K562 (cell line): ENCODE measurements at regions not wholly inside any gene's neighbourhood (a gene's known extent, or its start where the extent isn't known, plus 50 kb on each side); places are given as distances from the start of the nearest gene placed in this dataset.

Experiments
- ATAC-seq: fragments of 200-7000 bp; cut with Tn5 transposase; 3 replicates; pipeline ENCODE4 v1.9.1; 2020; ENCODE audit warnings: moderate library complexity
- BruUV-seq: library from RNA; stranded (reverse); fragments of 400-500 nt; replicated peaks from 2 replicates; lab custom pipeline; 2021; lab: Mats Ljungman, UMichigan
- CTCF ChIA-PET: fragments of 300-600 bp; formaldehyde crosslinking; extraction: SDS; loops from one replicate; lab custom pipeline; 2021; ENCODE audit warnings: low intra/inter-chr PET ratio; lab: Yijun Ruan, JAX
- POLR2A ChIA-PET: fragments of 300-600, 350-650 bp; sonication (Branson Sonifier 250); formaldehyde crosslinking; extraction: SDS; loops from one replicate; lab custom pipeline; 2021; ENCODE audit warnings: antibody characterized with exemption, inconsistent platforms; lab: Yijun Ruan, JAX
- DNase-seq, 4 experiments: peaks; one replicate each; pipeline versions ENCODE4 v3.0.0 to v3.0.0-alpha.2; 2011 to 2018; ENCODE audit warnings: low spot score in 3 of 4, mixed read lengths in 3 of 4; ENCODE audit errors: extremely low read depth in 1 of 4
- FAIRE-seq: peaks from 2 replicates; lab custom pipeline; 2011; peaks lifted over from hg19 to GRCh38; lab: Jason Lieb, UNC
- H2AFZ ChIP-seq: 2 replicates; pipeline ENCODE4 v1.6.0; 2011; ENCODE audit warnings: low read depth, low read length, control low read depth, inconsistent platforms
- H3K27ac ChIP-seq: fragments of 200-600 bp; 3 replicates; pipeline ENCODE4 v1.8.0; 2011; ENCODE audit warnings: low read depth, mild to moderate bottlenecking, control low read depth, inconsistent platforms, low read length, moderate library complexity, mixed read lengths; ENCODE audit errors: extremely low read depth
- H3K27me3 ChIP-seq, 2 experiments: fragments of 300-600 bp in 1 of 2; 2 replicates in 1 of 2; 3 replicates in 1 of 2; pipeline versions ENCODE4 v1.6.0 to v1.8.0; 2011; ENCODE audit warnings: inconsistent platforms in 2 of 2, low read length in 2 of 2, mild to moderate bottlenecking in 1 of 2, mixed read lengths in 1 of 2, moderate library complexity in 1 of 2; ENCODE audit not compliant: control insufficient read depth in 2 of 2, insufficient read depth in 2 of 2
- H3K36me3 ChIP-seq: fragments of 300-600 bp; 3 replicates; pipeline ENCODE4 v1.8.0; 2011; ENCODE audit warnings: mild to moderate bottlenecking, low read length, inconsistent platforms; ENCODE audit not compliant: control insufficient read depth, insufficient read depth
- H3K4me1 ChIP-seq, 2 experiments: fragments of 200-600 bp in 1 of 2; replicated peaks in 1 of 2; 2 replicates in 1 of 2; 3 replicates in 1 of 2; pipeline versions ENCODE4 v1.5.1 to v1.8.0; 2011; ENCODE audit warnings: inconsistent platforms in 2 of 2, low read length in 2 of 2, mild to moderate bottlenecking in 1 of 2, mixed read lengths in 1 of 2, moderate library complexity in 1 of 2; ENCODE audit not compliant: control insufficient read depth in 2 of 2, insufficient read depth in 2 of 2
- H3K4me2 ChIP-seq: 2 replicates; pipeline ENCODE4 v1.6.1; 2011; ENCODE audit warnings: low read length, control low read depth, inconsistent platforms, mixed read lengths; ENCODE audit not compliant: insufficient read depth
- H3K4me3 ChIP-seq: fragments of 200-600 bp; sonication (generic), shearing (Covaris generic); 2 replicates; pipeline ENCODE4 v1.5.1; 2016; ENCODE audit warnings: control low read depth, inconsistent platforms
- H3K79me2 ChIP-seq: fragments of 200-600 bp; 3 replicates; pipeline ENCODE4 v1.8.0; 2011; ENCODE audit warnings: low read length, inconsistent platforms; ENCODE audit not compliant: control insufficient read depth, insufficient read depth
- H3K9ac ChIP-seq, 2 experiments: 2 replicates each; pipeline versions ENCODE4 v1.6.0 to v1.6.1; 2011; ENCODE audit warnings: low read depth in 2 of 2, low read length in 2 of 2, control low read depth in 1 of 2, inconsistent platforms in 1 of 2, mild to moderate bottlenecking in 1 of 2, mixed read lengths in 1 of 2; ENCODE audit not compliant: insufficient read depth in 1 of 2
- H3K9me1 ChIP-seq: one replicate; pipeline ENCODE4 v1.6.0; 2011; ENCODE audit warnings: inconsistent platforms, mild to moderate bottlenecking, low read length, moderate library complexity; ENCODE audit not compliant: control insufficient read depth, insufficient read depth
- H3K9me3 ChIP-seq: replicated peaks from 2 replicates; pipeline ENCODE4 v1.5.1; 2011; ENCODE audit warnings: low read depth, low read length, inconsistent platforms; ENCODE audit not compliant: control insufficient read depth, insufficient read depth
- H4K20me1 ChIP-seq: replicated peaks from 2 replicates; pipeline ENCODE4 v1.6.1; 2011; ENCODE audit warnings: low read length, inconsistent platforms, mixed read lengths; ENCODE audit not compliant: control insufficient read depth, insufficient read depth
- GTF2E2 ChIP-seq: fragments of 200-800 bp; sonication (Bioruptor generic); IDR thresholded peaks from 2 replicates; pipeline ENCODE4 v1.6.1; 2016; ENCODE audit warnings: missing genetic modification characterization, missing compliant biosample characterization
- NR2C2 ChIP-seq, 2 experiments: fragments of 200-800 bp in 1 of 2; sonication (Bioruptor generic) in 1 of 2; sonication (generic) in 1 of 2; formaldehyde crosslinking in 1 of 2; IDR thresholded peaks; 2 replicates each; pipeline versions ENCODE4 v1.6.1 to v1.8.0; 2016 to 2022; ENCODE audit warnings: mild to moderate bottlenecking in 1 of 2, missing compliant biosample characterization in 1 of 2, missing genetic modification characterization in 1 of 2, missing genetic modification reagents in 1 of 2
- OTX1 ChIP-seq: fragments of 450-650 bp; formaldehyde crosslinking; IDR thresholded peaks from 2 replicates; pipeline ENCODE4 v1.4.0; 2022; ENCODE audit warnings: mild to moderate bottlenecking
- ZFP36 ChIP-seq: fragments of 150-350 bp; IDR thresholded peaks from 2 replicates; pipeline ENCODE4 v1.6.1; 2018; ENCODE audit warnings: low read length, low read depth; ENCODE audit not compliant: partially characterized antibody
- ZNF146 ChIP-seq: IDR thresholded peaks from one replicate; pipeline ENCODE4 v1.6.1; 2018; ENCODE audit warnings: missing compliant biosample characterization; ENCODE audit not compliant: unreplicated experiment
- ZNF184 ChIP-seq: sonication (generic); formaldehyde crosslinking; IDR thresholded peaks from 2 replicates; pipeline ENCODE4 v1.5.0; 2020; ENCODE audit warnings: missing genetic modification reagents
- ZNF282 ChIP-seq: sonication (generic); formaldehyde crosslinking; IDR thresholded peaks from 2 replicates; pipeline ENCODE4 v1.8.1; 2023; ENCODE audit warnings: missing genetic modification reagents
- WGBS: fragments of 100-300 bp; shearing (Covaris generic); methylation state at CpG from one replicate; pipeline ENCODE4 v1.1.6; 2016; ENCODE audit warnings: low coverage, mixed read lengths; ENCODE audit not compliant: insufficient coverage; ENCODE audit errors: missing lambda C conversion rate; 5-methylcytosine and 5-hydroxymethylcytosine counted together
- in situ Hi-C: fragments of 300-500 bp; cut with MboI; formaldehyde crosslinking; loops from 4 replicates; pipeline ENCODE4 v1.15.0; 2018; ENCODE audit warnings: inconsistent platforms, mixed read lengths
- intact Hi-C: fragments of 100-400 bp; cut with micrococcal nuclease; formaldehyde crosslinking; loops from 2 replicates; pipeline ENCODE4 v1.14.2; 2022
- TF ChIP-seq, protein P1 (sequence below), 2 experiments: fragments of 200-800 bp in 1 of 2; sonication (Bioruptor generic) in 1 of 2; sonication (generic) in 1 of 2; formaldehyde crosslinking in 1 of 2; IDR thresholded peaks in 1 of 2; conservative IDR thresholded peaks in 1 of 2; 2 replicates each; pipeline versions ENCODE4 v1.5.0 to v1.6.1; 2016 to 2020; ENCODE audit warnings: missing compliant biosample characterization in 1 of 2, missing genetic modification characterization in 1 of 2, missing genetic modification reagents in 1 of 2
- TF ChIP-seq, protein P2 (sequence below), 2 experiments: fragments of 450-650 bp; IDR thresholded peaks; 2 replicates each; pipeline ENCODE4 v1.6.1; 2016

DNA sequence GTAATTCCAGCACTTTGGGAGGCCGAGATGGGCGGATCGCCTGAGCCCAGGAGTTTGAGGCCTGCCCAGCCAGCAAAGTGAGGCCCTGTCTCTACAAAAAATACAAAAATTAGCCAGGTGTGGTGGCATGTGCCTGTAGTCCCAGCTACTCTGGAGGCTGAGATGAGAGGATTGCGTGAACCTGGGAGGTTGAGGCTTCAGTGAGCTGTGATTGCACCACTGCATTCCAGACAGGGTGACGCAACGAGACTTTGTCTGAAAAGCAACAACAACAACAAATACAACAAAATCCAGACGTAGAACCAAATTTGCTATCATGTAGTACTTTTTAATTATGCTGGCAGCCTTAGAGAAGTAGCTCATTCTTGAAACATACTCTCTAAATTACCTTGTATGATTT is 277.1 kb downstream of the KLF5 start:
- Histone ChIP-seq H3K79me2 (no peaks in the 10 kb centered on the region), H3K4me3 (no peak overlapping the region), H3K9me3 (no peaks in the 10 kb centered on the region), H3K4me2 (no peak overlapping the region), H3K9ac (no peak overlapping the region), H2AFZ (no peak overlapping the region), H3K36me3 (no peaks in the 10 kb centered on the region), H3K9me1 (no peaks in the 10 kb centered on the region), H3K27me3 (no peaks in the 10 kb centered on the region), H4K20me1 (no peaks in the 10 kb centered on the region), H3K4me1 (no peaks in the 10 kb centered on the region), H3K27ac (no peak overlapping the region)
- DNase-seq (no peak), ATAC-seq (no peak), FAIRE-seq (no peak)
- 5% methylated on average over 7 of the region's 7 CpGs for WGBS
- POLR2A ChIA-PET: no interaction called here
- no TSS peak for BruUV-seq
- intact Hi-C loops (no loop called here), in situ Hi-C loops (no loop called here)
- CTCF ChIA-PET: no interaction called here
- no peak for TF ChIP-seq NR2C2 (CRISPR knock-in tag; IDR thresholded peaks at IDR 0.05)
- no peak for TF ChIP-seq NR2C2 (tag; IDR thresholded peaks at IDR 0.05)
- no peak for TF ChIP-seq ZNF146 (CRISPR knock-in tag)
- TF ChIP-seq, protein P1, sequence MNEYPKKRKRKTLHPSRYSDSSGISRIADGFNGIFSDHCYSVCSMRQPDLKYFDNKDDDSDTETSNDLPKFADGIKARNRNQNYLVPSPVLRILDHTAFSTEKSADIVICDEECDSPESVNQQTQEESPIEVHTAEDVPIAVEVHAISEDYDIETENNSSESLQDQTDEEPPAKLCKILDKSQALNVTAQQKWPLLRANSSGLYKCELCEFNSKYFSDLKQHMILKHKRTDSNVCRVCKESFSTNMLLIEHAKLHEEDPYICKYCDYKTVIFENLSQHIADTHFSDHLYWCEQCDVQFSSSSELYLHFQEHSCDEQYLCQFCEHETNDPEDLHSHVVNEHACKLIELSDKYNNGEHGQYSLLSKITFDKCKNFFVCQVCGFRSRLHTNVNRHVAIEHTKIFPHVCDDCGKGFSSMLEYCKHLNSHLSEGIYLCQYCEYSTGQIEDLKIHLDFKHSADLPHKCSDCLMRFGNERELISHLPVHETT (CRISPR knock-in tag; conservative IDR thresholded peaks at IDR 0.05 in 1 of 2, IDR thresholded peaks at IDR 0.05 in 1 of 2): no peak
- no peak for TF ChIP-seq ZNF282 (CRISPR knock-in tag)
- no peak for TF ChIP-seq OTX1
- no peak for TF ChIP-seq GTF2E2 (tag)
- TF ChIP-seq, protein P2, sequence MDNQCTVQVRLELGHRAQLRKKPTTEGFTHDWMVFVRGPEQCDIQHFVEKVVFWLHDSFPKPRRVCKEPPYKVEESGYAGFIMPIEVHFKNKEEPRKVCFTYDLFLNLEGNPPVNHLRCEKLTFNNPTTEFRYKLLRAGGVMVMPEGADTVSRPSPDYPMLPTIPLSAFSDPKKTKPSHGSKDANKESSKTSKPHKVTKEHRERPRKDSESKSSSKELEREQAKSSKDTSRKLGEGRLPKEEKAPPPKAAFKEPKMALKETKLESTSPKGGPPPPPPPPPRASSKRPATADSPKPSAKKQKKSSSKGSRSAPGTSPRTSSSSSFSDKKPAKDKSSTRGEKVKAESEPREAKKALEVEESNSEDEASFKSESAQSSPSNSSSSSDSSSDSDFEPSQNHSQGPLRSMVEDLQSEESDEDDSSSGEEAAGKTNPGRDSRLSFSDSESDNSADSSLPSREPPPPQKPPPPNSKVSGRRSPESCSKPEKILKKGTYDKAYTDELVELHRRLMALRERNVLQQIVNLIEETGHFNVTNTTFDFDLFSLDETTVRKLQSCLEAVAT (IDR thresholded peaks at IDR 0.05): no peak
- TF ChIP-seq ZFP36: no peak
- TF ChIP-seq ZNF184 (CRISPR knock-in tag): no peak
